ENCODE measurements at regions not wholly inside any gene's neighbourhood (a gene's known extent, or its start where the extent isn't known, plus 50 kb on each side); places are given as distances from the start of the nearest gene placed in this dataset.

- no peak for DNase-seq
These were observed 444.2 kb upstream of the SEMA3D start for GRCh38 chr7:85630904-85631600.

GRCh38 chr7:85627791-85628586, 441.1 kb upstream of the SEMA3D start:
- DNase-seq: no peak

GRCh38 chr7:85622059-85622458, 435.2 kb upstream of the SEMA3D start:
- DNase-seq: no peak

GRCh38 chr7:85620936-85621685, 434.3 kb upstream of the SEMA3D start:
- no peak for DNase-seq

GRCh38 chr7:85619236-85619635, 432.4 kb upstream of the SEMA3D start:
- no peak for DNase-seq

GRCh38 chr7:85614684-85615083, 427.8 kb upstream of the SEMA3D start:
- no peak for DNase-seq

- DNase-seq: no peak
These were observed 425.7 kb upstream of the SEMA3D start for GRCh38 chr7:85612514-85612913.

GRCh38 chr7:85608804-85609203, 421.9 kb upstream of the SEMA3D start:
- no peak for DNase-seq

GRCh38 chr7:85602196-85602595, 415.3 kb upstream of the SEMA3D start:
- peak; percentile 34 for DNase-seq

- no peak for DNase-seq
These were observed 413.5 kb upstream of the SEMA3D start for GRCh38 chr7:85600395-85600794.

GRCh38 chr7:85596827-85597226, 410.0 kb upstream of the SEMA3D start:
- DNase-seq: no peak

GRCh38 chr7:85595750-85596178, 408.9 kb upstream of the SEMA3D start:
- DNase-seq: no peak

GRCh38 chr7:85593355-85593754, 406.5 kb upstream of the SEMA3D start:
- DNase-seq: no peak

GRCh38 chr7:85587785-85588184, 400.9 kb upstream of the SEMA3D start:
- DNase-seq: no peak

GRCh38 chr7:85586091-85586490, 399.2 kb upstream of the SEMA3D start:
- DNase-seq: no peak

- no peak for DNase-seq
These were observed 396.5 kb upstream of the SEMA3D start for GRCh38 chr7:85583131-85583953.

GRCh38 chr7:85573844-85574243, 387.0 kb upstream of the SEMA3D start:
- DNase-seq: no peak

- no peak for DNase-seq
These were observed 386.5 kb upstream of the SEMA3D start for GRCh38 chr7:85573346-85573745.

- DNase-seq: no peak
These were observed 384.0 kb upstream of the SEMA3D start for GRCh38 chr7:85570898-85571297.

- DNase-seq: no peak
These were observed 381.1 kb upstream of the SEMA3D start for GRCh38 chr7:85567983-85568382.

- DNase-seq: no peak
These were observed 379.4 kb upstream of the SEMA3D start for GRCh38 chr7:85566095-85566794.

GRCh38 chr7:85565276-85565675, 378.4 kb upstream of the SEMA3D start:
- DNase-seq: no peak
